HepG2 (cell line): ENCODE measurements at regions not wholly inside any gene's neighbourhood (a gene's known extent, or its start where the extent isn't known, plus 50 kb on each side); places are given as distances from the start of the nearest gene placed in this dataset.

ENCODE experiments used
- KLF11 ChIP-seq: IDR thresholded peaks from 2 replicates; pipeline ENCODE4 v1.6.1; 2016; ENCODE audit warnings: missing compliant biosample characterization
- REPIN1 ChIP-seq: sonication (generic); formaldehyde crosslinking; IDR thresholded peaks from 2 replicates; pipeline ENCODE4 v1.8.0; 2022; ENCODE audit warnings: missing genetic modification reagents, low read depth, mild to moderate bottlenecking, borderline replicate concordance
- SRSF1 ChIP-seq: fragments of 200-400 bp; formaldehyde crosslinking; optimal IDR thresholded peaks from 2 replicates; pipeline ENCODE3; 2017; ENCODE audit warnings: mild to moderate bottlenecking, low read depth, low read length, moderate library complexity
- TAF1 ChIP-seq: sonication (generic); formaldehyde crosslinking; IDR thresholded peaks from 2 replicates; pipeline ENCODE4 v1.4.0; 2020; ENCODE audit warnings: missing genetic modification reagents
- TCF12 ChIP-seq, 2 experiments: fragments of 450-650 bp in 1 of 2; sonication (generic) in 1 of 2; formaldehyde crosslinking in 1 of 2; IDR thresholded peaks; 2 replicates each; pipeline versions ENCODE4 v1.6.1 to v1.8.0; 2017 to 2022; ENCODE audit warnings: antibody characterized with exemption in 1 of 2, mild to moderate bottlenecking in 1 of 2, missing genetic modification reagents in 1 of 2, moderate library complexity in 1 of 2
- ZNF292 ChIP-seq: sonication (generic); formaldehyde crosslinking; IDR thresholded peaks from 2 replicates; pipeline ENCODE4 v1.8.1; 2022; ENCODE audit warnings: mild to moderate bottlenecking, low read depth, missing genetic modification reagents, borderline replicate concordance
- ZNF614 ChIP-seq: IDR thresholded peaks from 2 replicates; pipeline ENCODE4 v1.6.1; 2018; ENCODE audit warnings: missing biosample characterization, missing genetic modification reagents, inconsistent platforms, borderline replicate concordance
- ZNF879 ChIP-seq: sonication (generic); formaldehyde crosslinking; IDR thresholded peaks from 2 replicates; pipeline ENCODE4 v1.8.1; 2023; ENCODE audit warnings: missing genetic modification reagents
- TF ChIP-seq, protein P1 (sequence below): sonication (generic); formaldehyde crosslinking; IDR thresholded peaks from 2 replicates; pipeline ENCODE4 v1.4.0; 2020; ENCODE audit warnings: missing genetic modification reagents, borderline replicate concordance
- TF ChIP-seq, protein P2 (sequence below): sonication (generic); formaldehyde crosslinking; IDR thresholded peaks from 2 replicates; pipeline ENCODE4 v1.5.0; 2020; ENCODE audit warnings: mild to moderate bottlenecking, missing genetic modification reagents, moderate library complexity

DNA sequence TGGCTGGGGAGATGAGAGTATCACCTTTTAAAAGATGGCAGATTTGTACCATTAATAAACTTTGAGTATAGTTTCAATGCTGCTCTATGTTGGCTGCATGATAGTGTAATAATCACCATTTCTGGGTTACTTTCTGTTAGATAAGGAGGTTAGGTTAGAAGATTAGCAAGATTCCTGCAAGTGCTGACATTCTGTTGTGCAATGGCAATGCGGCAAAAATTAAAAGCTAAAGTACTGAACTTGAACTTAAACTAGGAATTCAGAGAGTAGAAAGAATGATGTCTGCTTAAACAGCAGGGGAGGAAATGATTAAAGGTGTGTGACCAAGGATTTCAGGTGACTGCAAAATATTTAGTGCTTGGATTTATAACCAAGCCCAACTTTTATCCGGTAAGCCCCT lies 399.8 kb upstream of the MON1B start:
- TF ChIP-seq TCF12 (IDR thresholded peaks at IDR 0.05) (no peak), TCF12 (CRISPR knock-in tag; IDR thresholded peaks at IDR 0.05) (no peak), SRSF1 (no peak), ZNF614 (CRISPR knock-in tag) (no peak), ZNF879 (CRISPR knock-in tag) (no peak), KLF11 (no peak), TAF1 (CRISPR knock-in tag) (no peak), REPIN1 (CRISPR knock-in tag) (no peak), ZNF292 (CRISPR knock-in tag) (no peak)
- TF ChIP-seq, protein P1, sequence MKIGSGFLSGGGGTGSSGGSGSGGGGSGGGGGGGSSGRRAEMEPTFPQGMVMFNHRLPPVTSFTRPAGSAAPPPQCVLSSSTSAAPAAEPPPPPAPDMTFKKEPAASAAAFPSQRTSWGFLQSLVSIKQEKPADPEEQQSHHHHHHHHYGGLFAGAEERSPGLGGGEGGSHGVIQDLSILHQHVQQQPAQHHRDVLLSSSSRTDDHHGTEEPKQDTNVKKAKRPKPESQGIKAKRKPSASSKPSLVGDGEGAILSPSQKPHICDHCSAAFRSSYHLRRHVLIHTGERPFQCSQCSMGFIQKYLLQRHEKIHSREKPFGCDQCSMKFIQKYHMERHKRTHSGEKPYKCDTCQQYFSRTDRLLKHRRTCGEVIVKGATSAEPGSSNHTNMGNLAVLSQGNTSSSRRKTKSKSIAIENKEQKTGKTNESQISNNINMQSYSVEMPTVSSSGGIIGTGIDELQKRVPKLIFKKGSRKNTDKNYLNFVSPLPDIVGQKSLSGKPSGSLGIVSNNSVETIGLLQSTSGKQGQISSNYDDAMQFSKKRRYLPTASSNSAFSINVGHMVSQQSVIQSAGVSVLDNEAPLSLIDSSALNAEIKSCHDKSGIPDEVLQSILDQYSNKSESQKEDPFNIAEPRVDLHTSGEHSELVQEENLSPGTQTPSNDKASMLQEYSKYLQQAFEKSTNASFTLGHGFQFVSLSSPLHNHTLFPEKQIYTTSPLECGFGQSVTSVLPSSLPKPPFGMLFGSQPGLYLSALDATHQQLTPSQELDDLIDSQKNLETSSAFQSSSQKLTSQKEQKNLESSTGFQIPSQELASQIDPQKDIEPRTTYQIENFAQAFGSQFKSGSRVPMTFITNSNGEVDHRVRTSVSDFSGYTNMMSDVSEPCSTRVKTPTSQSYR (CRISPR knock-in tag), result no peak
- TF ChIP-seq, protein P2, sequence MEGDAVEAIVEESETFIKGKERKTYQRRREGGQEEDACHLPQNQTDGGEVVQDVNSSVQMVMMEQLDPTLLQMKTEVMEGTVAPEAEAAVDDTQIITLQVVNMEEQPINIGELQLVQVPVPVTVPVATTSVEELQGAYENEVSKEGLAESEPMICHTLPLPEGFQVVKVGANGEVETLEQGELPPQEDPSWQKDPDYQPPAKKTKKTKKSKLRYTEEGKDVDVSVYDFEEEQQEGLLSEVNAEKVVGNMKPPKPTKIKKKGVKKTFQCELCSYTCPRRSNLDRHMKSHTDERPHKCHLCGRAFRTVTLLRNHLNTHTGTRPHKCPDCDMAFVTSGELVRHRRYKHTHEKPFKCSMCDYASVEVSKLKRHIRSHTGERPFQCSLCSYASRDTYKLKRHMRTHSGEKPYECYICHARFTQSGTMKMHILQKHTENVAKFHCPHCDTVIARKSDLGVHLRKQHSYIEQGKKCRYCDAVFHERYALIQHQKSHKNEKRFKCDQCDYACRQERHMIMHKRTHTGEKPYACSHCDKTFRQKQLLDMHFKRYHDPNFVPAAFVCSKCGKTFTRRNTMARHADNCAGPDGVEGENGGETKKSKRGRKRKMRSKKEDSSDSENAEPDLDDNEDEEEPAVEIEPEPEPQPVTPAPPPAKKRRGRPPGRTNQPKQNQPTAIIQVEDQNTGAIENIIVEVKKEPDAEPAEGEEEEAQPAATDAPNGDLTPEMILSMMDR (CRISPR knock-in tag), result no peak
